Transverse colon (tissue), 4 donors: ENCODE measurements at regions not wholly inside any gene's neighbourhood (a gene's known extent, or its start where the extent isn't known, plus 50 kb on each side); places are given as distances from the start of the nearest gene placed in this dataset.
"Not testable (repeated sequence)": the region's sequence is repeated elsewhere in the genome, so short reads cannot be mapped to it uniquely, and the experiment has no call there.

Experiments
- CTCF ChIP-seq, 5 experiments: fragments of 200-600 bp in 3 of 5; fragments of 450-650 bp in 2 of 5; sonication (generic) in 3 of 5; IDR thresholded peaks; 1 replicate in 2 of 5; 2 replicates in 3 of 5; pipeline ENCODE4 v1.5.1; 2016 to 2017; ENCODE audit warnings: antibody characterized with exemption in 5 of 5, inconsistent platforms in 3 of 5, mild to moderate bottlenecking in 2 of 5, moderate library complexity in 1 of 5
- POLR2A ChIP-seq: fragments of 450-650 bp; IDR thresholded peaks from one replicate; pipeline ENCODE4 v1.6.1; 2016; ENCODE audit warnings: antibody characterized with exemption, mild to moderate bottlenecking, moderate library complexity
- POLR2AphosphoS5 ChIP-seq, 3 donors: sonication (generic); formaldehyde crosslinking; IDR thresholded peaks; one replicate each; pipeline ENCODE4 v1.6.1; 2016; ENCODE audit warnings: antibody characterized with exemption in 3 of 3

- not testable (repeated sequence) for TF ChIP-seq POLR2AphosphoS5 (IDR thresholded peaks at IDR 0.05); CTCF (IDR thresholded peaks at IDR 0.05); POLR2A
Measured at GRCh38 chr4:9683174-9683573, 98.3 kb upstream of the DRD5 start.
